Stromal cell of bone marrow (primary cell): ENCODE measurements at regions not wholly inside any gene's neighbourhood (a gene's known extent, or its start where the extent isn't known, plus 50 kb on each side); places are given as distances from the start of the nearest gene placed in this dataset.
"Not testable (repeated sequence)": the region's sequence is repeated elsewhere in the genome, so short reads cannot be mapped to it uniquely, and the experiment has no call there.

Source experiments
- DNase-seq: peaks from one replicate; pipeline ENCODE4 v3.0.0-alpha.2; 2012; ENCODE audit warnings: low read depth

GRCh38 chr7:91355695-91356435 lies 91.6 kb downstream of the FZD1 start:
- DNase-seq = no peak

DNA sequence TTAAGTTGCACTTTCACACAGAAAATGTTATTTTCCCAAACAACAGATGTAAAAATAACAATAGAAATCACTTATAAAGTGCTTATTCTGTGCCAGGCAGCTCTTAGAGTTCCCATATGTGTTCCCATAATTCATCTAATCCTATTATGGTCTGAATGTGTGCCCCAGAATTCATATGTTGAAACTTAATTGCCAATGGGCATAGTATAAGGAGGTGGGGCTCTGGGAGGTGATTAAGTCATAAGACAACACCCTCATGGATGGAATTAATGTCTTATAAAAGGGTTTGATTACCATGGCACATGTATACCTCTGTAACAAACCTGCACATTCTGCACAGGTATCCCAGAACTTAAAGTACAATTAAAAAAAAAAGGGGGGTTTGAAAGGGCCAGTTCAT lies 92.7 kb downstream of the FZD1 start:
- no peak for DNase-seq

DNA sequence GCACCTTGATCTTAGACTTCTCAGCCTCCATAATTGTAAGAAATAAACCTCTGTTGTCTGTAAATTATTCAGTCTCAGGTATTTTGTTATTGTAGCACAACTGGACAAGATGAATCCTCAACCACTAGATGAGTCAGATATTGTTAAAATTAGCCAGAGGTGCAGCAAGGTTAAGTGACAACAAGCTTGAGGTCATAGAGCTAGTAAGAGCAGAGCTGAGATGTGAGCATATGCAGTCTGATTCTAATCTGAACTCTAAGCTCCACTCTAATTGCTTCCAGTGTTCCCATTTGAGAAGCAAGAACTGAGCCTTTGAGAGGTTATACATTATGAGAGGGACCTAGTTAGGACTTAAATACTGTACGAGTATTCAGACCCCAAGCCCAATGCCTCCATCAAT lies 93.1 kb downstream of the FZD1 start:
- no peak for DNase-seq

- DNase-seq = no peak
Observed at GRCh38 chr7:91357901-91358300, 93.7 kb downstream of the FZD1 start.

DNA sequence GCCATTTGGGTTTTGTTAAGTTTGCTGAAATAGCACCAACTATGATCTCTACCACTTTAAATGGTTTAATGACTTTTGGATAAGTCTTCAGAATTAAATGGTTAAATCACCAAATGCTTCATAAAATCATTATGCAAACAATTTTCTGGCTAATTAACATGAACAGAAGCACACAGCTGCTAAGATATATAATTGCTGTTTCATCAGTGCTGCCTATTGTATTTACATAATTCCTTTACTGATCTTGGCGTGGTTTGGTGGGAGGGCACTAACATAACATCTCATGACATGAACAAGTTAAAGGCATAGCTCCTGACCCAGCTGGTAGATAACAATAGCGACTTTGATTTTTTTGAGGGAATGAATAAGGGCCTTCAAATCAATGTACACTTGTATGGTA lies 94.1 kb downstream of the FZD1 start:
- no peak for DNase-seq

GRCh38 chr7:91365097-91365496 lies 100.9 kb downstream of the FZD1 start:
- DNase-seq = not testable (repeated sequence)

- DNase-seq = no peak
Observed at GRCh38 chr7:91366091-91366490, 101.9 kb downstream of the FZD1 start.

DNA sequence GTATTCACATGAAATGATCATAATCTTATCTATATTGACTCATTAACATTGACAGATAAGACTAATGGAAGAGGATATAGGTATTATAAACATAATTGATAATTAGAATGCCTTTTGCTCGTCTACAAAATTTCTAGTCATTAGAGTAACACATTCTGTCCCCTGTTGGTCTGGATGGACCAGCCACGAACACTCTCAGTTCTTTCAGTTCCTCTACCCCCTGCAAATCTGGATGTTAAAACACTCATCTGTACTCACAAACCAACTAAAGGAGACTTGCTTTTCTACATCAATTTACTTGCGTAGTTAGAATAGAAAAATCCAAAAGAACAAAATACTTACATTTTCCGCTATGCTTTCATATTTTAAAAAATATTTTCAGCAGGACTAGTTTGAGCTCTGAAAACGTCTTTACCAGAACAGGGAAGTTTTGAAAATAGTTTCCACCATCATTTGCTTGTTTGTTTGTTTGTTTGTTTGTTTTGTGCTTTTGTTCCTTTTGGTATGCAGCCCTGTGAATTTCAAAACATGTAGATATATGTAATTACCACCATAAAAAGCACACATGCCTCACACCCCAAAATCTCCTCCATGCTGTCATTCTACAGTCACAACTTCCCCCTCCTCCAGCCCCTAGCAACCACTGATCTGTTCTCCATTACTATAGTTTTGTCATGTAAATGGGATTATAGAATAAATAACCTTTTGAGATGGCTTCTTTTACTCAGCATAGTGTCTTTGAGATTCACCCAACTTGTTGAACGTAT lies 103.8 kb downstream of the FZD1 start:
- DNase-seq = no peak

DNA sequence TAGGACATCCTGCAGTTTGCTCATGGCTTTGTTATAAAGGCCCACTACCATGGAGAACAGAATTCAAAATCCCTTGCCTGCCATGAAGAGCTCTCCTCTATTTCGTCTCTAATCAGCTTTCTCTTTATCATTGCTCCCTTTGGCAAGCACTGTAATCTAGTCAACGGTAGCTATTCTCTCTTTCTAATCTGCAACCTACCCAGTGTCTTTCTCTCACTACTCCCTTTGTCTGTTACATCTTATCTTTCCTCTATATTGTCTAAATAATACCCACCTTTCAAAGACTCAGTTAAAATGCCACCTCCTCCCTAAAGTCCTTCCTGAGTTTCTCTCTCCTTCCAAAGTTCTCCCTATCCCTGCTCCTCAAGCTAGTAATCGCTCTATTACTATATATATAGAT lies 108.1 kb downstream of the FZD1 start:
- DNase-seq = no peak

GRCh38 chr7:91373111-91373800 lies 109.0 kb downstream of the FZD1 start:
- DNase-seq = no peak

- DNase-seq = no peak
Observed at GRCh38 chr7:91374321-91374989, 110.2 kb downstream of the FZD1 start.

- DNase-seq = no peak
Observed at GRCh38 chr7:91375378-91375777, 111.1 kb downstream of the FZD1 start.

- no peak for DNase-seq
Observed at GRCh38 chr7:91378131-91378530, 113.9 kb downstream of the FZD1 start.

DNA sequence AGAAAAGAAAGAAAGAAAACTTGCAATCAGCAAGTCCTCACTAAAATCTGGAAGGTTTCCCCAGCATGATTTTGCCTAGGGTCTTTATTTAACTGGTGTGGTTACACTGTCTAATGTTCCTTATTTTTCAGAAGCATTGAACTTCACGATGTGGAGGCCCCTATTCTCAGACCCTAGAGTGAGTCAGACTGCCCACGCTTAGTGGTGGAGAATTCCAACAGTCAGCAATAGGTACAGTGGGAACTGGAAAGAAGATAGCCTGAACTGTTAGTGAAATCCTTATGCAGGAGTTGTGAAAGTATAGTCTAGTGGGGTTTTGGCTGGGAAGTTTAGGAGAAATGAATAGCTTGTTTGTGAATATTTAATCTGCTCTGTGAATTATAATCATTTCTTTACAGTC lies 115.0 kb downstream of the FZD1 start:
- no peak for DNase-seq

- DNase-seq = no peak
Observed at GRCh38 chr7:91379991-91380390, 115.8 kb downstream of the FZD1 start.

- DNase-seq = peak; percentile 33
Observed at GRCh38 chr7:91383053-91383904, 119.0 kb downstream of the FZD1 start.

DNA sequence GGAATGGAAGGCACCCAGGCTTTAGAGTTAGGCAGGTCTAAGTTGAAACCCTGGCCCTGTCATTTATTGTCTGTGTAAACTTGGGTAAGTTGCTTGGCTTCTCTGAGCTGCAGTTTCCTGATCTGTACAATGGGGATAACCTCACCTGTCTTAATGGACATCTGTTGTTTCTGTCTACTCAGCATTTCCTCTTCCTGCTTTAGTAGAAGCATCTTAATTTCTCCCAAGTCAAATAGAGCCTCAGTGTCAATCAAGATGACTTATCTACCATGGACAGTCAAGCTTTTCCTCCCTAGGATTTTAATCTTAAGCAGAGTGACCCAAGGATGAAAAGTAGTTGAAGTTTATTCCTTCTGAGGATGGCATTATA lies 119.7 kb downstream of the FZD1 start:
- DNase-seq = no peak

GRCh38 chr7:91394757-91395156 lies 130.5 kb downstream of the FZD1 start:
- not testable (repeated sequence) for DNase-seq

DNA sequence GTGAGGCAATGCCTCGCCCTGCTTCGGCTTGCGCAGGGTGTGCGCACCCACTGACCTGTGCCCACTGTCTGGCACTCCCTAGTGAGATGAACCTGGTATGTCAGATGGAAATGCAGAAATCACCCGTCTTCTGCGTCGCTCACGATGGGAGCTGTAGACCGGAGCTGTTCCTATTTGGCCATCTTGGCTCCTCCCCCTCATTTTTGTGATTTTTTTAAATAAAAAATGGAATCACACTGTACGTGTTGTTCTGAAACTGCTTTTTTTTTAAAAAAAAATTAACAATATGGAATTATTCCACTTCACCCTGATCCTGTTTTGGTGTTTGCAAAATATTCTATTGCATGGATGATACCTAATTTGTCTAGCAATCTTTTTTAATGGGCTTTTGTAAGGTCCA lies 131.1 kb downstream of the FZD1 start:
- DNase-seq = not testable (repeated sequence)

GRCh38 chr7:91397096-91397495 lies 132.9 kb downstream of the FZD1 start:
- no peak for DNase-seq

- no peak for DNase-seq
Observed at GRCh38 chr7:91397612-91398011, 133.4 kb downstream of the FZD1 start.

DNA sequence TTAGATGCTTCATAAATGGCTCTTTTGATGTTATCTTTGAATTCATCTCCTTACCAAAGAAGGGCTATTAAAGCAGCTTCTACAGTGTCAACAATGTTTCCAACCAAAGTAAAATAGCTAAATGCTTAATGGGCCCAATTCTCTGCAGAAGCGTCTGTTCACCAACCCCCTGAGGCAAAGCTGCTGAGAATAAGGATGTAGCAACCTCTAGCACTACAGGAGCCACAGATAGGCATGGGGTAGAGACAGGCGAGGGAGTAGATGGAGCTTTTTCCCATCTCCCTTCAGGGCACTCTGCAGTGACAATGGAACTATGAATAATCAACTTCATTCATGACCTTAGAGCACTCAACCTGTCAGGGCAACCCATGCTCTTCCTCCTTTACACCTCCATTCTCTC lies 134.1 kb downstream of the FZD1 start:
- no peak for DNase-seq
